Stimulated activated CD4-positive, alpha-beta T cell treated with anti-CD3 and anti-CD28 coated beads, TNF-alpha, amount 100 ng/mL, for 24 hours (primary cell): ENCODE measurements at regions not wholly inside any gene's neighbourhood (a gene's known extent, or its start where the extent isn't known, plus 50 kb on each side); places are given as distances from the start of the nearest gene placed in this dataset.

Experiments
- DNase-seq, 3 experiments: peaks; one replicate each; pipeline ENCODE4 v3.0.0-alpha.2; 2020; ENCODE audit warnings: low read depth in 3 of 3

DNA sequence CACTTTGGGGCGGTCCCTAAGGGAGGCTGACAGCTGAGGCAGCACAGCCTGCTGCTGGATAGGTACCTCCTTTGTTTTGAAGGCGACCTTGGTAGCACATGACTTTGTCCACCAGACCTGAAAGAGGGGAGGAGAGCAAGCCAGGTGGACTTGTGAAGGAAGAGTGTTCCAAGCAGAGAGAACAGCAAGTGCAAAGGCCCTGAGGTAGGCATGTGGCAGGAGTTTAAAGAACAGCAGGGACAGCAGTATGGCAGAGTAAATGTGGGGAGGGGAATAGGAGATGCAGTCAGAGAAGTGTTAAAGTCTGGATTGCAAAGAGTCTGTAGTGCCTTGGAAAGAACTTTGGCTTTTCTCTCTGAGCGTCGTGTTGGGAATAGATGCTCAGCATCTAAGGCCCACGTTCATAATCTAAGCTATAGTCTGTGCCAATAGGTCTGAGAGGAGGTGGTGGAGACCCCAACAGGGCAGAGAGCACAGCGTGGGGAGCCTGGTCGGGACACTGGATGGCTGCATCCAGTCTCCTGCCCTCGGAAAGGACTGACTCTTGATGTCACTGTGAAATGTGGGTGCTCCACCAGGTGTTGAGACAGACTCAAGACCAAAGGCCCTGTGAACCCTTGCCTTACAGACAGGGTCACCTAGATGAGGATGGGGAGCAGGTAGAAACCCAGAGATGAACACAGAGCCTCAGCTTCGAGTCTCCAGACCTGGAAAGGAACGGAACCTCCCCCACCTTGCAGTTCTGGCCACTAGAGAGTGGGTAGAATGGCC, 242.1 kb upstream of the PWP1 start:
- no peak for DNase-seq

DNA sequence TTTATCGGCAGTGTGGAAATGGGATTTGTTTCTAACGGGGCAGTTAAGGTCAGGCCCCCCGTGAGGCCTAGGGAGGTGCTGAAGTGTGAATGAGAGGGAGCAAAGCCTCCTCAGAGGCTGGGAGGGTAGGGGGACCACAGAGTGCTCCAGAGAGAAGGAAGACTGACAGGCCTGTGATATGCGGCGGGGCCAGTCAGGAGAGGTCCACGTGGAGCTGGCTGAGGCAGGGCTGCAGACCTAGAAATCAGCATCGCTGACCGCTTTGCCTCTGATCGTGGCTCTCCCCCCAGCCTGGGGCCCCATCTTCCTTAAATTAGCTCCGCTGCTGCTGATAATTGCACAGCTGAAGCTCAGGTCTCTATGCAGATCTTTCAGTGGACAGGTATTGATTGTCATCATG, 240.8 kb upstream of the PWP1 start:
- no peak for DNase-seq

DNA sequence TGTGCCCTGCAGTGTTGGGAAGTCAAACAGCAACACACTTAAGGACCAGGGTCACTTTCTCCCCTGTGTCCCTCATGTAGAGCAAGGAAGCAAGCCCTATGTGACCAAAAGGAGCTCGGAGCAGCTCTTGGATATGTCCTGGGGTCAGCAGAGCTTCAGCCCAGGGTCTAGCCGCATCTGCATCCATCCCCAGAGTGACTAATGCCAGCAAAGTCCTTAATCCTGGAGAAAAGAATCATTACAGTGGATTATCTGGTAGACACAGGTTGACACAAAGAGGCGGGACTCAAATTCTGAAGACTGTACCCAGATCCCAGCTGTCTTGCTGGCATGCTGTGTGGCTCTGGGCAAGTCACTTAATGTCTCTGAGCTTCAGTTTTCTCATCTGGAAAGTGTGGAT, 239.1 kb upstream of the PWP1 start:
- no peak for DNase-seq

DNA sequence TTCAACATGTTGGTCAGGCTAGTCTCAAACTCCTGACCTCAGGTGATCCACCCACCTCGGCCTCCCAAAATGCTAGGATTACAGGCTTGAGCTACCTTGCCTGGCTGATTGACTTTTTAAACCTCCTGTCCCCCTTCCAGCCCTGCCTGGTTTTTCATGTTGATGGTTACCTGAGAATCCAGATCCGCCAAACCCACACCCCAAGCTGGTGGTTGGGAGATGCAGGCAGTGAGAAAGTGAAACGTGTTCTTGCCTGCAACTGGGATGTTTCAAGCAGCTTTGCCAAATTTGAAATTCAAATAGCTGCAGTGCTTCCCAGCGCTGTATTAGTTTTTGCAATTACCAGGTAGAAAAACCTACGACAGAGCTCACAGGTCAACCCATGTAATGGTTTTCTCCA, 238.3 kb upstream of the PWP1 start:
- no peak for DNase-seq

DNA sequence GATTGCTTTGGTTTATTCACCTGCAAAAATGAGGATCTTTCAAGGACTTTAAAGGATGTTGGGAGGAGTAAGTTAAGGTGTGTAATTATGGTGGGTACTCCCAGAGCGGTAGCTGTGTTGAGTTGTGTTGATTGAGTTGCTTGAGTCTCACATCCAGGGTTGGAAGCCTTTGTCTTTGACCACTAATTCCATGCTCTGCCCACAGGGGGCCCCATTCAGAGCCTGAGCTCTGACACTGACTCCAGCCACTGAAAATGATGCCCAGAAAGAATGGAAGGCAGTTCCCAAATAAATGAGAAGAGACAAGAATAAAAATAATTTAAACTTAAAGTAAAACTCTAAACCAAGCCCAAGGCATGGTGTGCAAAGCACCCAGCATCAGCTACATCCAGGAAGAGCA, 237.4 kb upstream of the PWP1 start:
- DNase-seq, result no peak

DNA sequence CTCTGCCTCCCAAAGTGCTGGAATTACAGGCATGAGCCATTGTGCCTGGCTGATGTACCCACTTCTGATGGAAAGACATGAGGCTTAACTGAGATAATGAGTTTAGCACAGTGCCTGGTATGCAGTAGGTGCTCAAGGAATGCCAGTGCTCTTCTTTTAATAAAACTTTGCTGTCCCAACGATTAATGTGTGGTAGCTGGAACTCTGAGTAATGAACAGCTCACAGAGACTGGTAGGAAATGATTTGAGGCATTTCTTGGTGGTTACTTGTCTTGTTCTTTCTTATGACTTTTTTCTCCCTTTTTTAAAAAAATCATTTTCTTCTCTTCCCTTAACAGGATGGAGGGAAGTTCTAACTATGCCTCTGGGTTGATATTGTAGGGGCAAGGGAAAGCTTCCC, 235.7 kb upstream of the PWP1 start:
- no peak for DNase-seq

DNA sequence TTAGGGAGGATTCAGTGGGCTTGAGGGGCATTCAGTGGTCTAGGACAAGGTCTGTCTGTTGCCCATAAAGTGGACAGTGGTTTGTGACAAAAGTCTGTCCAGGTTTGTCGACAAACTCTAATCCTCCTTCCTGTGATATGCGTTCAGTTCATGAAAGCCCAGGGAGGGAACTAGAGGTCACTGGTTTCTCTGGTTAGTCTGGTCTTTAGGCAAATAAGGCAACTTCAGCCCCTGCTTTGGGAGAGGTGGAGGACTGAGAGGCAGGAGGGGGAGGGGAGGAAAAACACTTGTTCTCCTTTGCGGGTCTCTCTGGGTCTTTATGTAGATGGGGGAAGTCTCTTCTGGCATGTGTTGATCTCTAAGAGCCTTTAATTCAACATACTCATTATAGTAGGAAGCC, 235.1 kb upstream of the PWP1 start:
- no peak for DNase-seq

DNA sequence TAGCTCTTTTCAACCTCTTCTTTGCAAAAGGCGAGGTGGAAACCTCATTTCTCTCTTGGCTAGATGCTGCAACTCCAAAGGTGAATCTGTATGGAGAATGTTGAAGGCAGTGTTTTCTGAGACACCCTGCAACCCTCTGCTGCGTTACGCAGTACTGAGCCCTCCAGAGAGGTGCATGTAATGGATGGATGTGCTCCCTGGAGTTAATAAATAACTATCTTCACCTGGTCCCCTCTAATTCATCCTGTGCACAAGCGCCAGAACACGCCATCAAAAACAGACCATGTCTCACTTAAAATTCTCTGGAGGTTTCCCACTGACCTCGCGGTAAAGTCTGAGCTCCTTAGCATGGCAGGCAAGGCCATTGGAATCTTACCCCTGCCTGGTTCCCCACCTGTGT, 234.4 kb upstream of the PWP1 start:
- no peak for DNase-seq

DNA sequence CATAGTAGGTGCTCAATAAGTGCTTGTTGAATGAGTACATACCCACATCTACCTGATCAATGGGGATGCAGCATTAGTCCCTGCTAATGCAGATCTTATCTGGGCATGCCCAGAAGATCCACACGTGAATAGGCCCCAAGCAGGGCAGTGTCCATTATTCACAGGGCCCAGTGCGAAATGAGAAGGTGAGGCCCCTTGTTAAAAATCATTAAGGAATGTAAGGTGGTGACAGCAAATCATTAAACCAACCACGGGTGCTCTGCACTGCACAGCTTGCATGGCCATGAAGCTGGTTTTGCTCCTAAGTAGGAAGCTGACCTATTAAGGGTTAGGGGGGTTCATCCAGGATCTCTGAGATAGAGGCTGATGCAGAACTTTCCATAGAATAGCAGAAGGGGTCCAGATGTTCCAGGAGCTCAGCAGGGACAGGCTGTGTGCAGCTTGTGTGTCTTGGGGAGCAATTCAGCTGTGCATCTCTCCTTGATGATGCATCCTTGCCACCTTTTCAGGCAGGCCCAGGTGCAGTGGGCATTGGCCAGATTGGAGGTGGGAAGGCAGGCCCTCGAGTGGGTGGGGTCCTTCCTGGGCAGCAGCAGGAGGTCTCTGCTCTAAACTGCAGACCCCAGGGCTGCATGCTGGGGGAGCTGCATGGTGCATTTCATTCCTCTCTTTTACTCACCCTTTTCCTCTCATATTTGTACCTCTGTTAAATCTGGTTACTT, 231.3 kb upstream of the PWP1 start:
- no peak for DNase-seq

DNA sequence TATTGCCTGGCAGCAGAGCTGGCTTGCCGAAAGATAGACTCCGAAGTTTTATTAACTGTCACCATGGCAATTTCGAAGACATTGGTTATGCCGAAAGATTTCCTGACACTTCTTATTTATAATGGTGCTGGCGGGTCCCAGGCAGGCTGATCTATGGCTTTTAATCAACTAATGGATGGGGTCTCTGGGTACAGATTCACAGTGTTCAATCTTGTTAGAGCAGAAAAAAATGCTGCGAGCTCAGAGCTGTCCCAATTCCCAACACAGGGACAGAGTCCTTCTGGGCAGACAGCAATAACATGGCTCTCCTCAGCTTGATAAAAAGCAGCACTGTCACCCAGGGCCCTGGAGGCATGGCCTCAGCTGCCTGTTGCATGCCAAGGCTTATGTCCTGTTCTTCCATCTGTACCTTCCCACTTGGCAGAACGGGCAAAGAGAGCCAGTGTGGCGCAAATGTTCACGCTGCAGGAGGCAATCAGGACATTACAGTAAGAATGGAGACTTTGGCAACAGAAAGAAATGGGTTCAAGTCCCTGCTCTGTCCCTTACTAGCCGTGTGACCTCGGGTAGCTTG, 228.2 kb upstream of the PWP1 start:
- no peak for DNase-seq

DNA sequence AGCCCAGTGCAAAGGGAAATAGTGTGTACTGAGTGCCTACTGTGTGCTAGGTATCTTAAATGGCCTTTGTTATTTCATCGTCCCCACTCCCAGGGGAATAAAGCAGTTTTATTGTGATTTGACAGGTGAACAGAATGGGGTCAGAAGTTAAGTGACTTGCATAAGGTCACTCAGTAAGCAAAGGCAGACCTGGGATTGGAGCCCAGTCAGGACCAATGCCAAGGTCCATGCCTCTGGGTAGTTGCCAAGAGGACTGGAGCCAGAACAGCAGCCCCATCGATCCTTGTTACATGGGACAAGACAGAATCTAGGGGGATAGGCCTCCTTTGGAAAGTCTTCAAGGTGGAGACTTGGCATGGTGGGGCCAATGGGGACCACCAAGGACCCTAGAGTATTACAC, 227.4 kb upstream of the PWP1 start:
- DNase-seq, result no peak

DNA sequence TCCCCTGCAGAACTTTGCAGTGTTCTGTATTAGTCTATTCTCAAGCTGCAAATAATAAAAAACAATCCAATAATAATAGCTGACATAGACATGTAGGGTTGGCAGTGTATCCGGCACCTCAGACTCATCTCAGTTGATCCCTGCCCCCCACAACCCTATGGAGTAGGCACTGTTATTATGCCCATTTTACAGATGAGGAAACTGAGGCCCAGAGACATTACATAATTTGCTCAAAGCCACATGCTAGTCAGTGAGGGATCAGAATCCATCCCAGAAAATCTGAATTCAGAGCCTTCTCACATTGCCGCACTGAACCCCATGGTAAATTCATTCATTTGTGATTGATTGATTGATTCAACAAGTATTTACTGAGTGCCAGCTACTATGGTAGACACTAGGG, 226.6 kb upstream of the PWP1 start:
- DNase-seq, result no peak

DNA sequence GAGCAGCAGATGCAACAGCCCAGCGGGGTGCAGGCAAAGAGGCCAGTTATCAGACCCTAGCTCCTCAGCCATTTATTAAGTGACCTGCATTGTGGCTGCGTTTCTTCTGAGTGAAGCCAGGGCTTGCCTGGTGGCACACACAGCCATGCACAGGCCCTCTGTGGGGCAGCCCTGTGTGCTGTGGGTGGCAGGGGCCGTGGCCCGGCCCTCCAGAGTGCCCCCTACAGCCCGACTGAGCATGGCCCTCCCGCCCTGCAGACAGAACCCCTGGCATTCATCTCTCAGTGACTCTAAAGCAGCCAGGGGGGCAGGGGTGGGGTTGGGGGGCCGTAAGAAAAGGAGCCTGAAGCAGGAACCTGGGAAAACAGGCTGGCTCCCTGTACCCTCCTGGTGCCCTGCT, 226.0 kb upstream of the PWP1 start:
- no peak for DNase-seq

DNA sequence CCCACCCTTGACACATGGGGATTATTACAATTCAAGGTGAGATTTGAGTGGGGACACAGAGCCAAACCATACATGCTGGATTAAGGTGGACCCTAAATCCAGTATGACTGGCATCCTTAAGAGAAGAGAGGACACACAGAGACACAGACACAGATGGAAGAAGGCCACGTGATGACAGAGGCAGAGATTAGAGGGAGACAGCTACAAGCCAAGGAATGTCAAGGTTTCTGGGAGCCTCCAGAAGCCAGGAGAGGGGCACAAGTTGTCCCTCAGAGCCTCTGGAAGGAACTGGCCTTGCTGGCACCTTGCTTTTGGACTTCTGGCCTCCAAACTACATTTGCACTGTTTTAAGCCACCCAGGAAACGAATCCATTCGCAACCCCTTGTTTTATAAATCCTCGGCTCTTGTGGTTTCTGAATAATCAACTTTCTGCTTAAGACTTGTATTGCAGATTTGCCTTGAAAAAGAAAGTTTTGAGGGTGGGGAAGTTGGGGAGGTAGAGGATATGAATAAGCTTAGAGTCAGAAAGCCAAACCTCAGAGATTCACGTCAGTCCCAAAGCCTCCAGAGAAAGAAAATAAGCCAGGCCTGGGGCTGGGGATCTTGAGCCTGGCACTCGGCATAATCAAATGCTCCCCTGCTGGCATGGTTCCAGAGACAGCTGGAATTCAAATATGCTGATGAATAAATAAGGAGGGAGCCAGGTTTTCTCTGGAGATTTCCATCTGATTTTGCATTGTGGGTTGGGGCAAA, 224.2 kb upstream of the PWP1 start:
- no peak for DNase-seq

DNA sequence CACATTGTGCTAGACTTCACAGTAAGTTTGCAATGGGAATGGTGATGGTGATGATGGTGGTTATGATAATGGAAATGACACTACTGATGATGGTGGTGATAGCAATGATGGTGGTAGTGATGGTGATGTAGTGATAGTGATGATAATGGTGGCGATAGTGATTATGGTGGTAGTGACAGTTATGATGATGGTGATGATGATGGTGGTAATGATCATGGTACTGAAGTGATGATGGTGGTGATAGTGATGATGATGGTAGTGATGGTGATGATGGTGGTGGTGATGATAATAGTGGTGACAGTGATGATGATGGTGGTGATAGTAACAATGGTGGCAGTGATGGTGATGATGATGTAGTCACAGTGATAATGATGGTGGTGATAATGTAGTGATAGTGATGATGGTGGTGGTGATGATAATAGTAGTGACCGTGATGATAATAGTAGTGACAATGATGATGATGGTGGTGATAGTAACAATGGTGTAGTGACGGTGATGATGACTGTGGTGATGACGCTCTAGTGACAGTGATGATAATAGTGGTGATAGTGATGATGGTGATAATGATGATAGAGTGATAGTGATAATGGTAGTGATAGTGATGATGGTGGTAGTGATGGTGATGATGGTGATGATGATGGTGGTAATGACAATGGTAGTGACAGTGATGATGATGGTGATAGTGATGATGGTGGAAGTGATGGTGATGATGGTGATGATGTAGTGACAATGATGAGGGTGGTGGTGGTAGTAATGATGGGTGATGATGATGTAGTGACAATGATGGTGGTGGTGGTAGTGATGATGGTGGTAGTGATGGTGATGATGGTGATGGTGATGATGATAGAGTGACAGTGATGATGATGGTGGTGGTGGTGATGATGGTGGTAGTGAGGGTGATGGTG, 222.9 kb upstream of the PWP1 start:
- no peak for DNase-seq

DNA sequence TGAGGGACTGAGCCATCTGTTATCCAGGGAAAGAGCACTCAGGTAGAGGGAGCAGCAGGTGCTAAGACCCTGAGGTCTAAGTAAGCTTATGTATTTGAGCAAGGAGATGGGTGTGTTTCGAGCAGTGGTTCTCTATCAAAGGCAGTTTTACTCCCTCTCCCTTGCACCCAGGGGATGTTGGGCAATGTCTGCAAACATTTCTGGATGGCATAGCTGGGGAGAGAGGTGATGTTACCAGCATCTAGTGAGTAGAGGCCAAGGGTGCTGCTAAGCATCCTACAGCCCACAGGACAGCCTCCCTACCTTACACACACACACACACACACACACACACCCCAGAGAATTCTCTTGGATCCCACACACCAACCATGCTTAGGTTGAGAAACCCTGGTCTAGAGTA, 221.0 kb upstream of the PWP1 start:
- DNase-seq, result no peak

DNA sequence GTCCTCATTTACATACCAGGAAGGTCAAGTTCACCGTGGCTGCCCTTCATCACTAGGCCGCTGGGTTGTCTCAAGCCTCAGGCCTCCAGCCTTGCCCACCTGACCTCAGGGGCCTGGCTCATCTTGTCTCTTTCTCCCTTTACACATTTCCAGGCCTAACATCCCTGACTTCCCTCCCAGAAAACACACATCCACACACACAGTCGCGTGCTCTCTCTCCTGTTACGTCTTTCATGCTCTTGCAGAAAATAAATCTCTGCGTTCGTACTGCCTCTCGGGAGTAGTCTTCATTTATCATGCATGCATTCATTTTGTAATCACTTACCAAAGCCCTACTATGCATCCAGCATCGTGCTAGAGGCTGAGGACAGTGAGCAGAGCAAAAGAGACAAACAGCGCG, 220.0 kb upstream of the PWP1 start:
- no peak for DNase-seq

DNA sequence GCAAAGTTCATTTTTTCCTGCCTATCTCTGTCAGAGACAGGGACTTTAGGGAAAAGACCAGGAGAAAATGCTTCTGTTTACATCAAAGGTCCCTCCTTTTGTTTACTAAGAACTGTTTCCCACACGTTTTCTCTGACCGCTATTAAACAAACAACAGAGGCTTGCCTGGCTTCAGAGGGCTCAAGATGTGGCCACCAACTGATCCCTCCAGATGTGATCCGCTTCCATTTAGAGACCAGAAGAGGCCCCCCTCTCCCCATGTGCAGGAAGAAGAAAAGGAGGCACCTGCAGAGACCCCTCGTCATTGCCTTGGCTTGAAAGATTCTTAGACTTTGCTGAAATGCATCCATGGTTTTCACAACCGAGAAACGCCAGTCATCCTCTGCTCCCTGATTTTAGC, 217.9 kb upstream of the PWP1 start:
- DNase-seq, result no peak

DNA sequence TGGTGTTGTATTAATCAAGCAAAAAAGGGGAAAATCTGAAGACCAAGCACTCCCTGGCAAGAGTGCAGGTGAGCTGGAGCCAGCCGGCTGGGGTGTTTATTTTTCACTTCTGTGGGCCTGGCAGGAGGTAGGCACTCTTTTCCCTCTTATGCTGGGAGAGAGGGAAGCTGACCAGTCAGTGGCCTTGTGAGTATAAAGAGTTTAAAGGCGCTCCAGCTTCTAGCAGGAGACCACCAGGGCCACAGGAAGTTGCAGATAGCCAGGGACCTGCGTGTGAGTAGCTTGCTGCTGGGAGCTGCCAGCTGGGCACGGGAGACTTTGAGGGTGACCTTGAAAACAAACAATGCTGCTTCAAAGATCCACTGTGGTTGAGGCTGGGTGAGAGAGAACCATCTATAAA, 217.4 kb upstream of the PWP1 start:
- DNase-seq, result no peak

DNA sequence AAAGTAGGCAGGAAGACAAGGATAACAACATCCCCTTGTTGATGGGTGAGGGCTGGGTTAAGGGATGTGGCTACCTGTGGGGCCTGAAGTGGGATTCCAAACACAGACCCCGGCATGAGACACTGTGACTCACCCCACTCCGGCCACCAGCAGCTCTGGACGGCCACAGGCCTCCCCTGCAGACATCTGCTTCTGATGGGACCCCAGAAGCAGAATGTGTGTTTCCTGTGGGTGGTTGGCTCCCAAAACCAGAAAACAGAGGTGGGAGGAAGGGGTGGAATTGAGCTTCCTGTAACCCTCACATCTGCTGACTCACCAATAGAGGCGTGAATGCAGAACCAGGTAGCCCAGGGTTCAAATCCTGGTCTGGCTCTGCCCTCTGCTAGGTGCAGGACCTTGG, 216.6 kb upstream of the PWP1 start:
- DNase-seq, result no peak

DNA sequence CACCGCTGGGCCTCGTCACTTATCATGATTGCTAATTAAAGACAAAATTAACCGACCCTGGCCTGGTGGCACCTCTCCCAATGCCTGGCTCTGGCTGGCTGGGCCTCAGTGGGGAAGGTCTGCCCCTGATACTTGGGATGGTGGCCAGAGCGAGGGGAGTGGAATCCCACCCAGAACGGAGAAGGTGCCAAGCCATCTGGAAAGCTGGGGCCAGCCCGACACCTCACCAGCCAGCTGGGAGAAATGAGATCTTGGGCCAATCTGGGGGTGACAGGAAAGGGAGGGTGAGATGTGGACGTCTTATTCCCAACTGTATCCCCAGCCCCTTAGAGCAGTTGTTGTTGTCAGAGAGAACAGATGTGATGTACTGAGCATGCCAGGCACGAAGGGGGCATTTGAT, 215.0 kb upstream of the PWP1 start:
- no peak for DNase-seq

DNA sequence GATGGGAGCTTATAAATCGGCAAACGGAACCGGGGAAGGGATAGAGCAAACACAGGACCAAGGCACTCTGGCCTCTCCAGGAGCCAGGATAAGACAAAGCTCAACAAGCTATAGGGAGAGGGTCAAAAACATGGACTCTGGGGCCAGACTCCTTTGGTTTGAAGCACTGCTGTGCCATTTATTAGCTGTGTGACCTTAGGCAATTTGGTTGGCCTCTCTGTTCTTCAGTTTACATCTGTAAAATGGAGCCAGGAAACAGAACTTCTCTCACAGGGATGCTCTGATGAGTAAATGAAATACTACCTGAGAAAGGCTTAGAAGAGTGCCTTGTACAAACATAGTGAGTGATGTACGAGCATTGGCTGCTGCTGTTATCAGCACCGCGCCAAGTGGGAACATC, 213.3 kb upstream of the PWP1 start:
- DNase-seq, result no peak
